PC-3 (cell line): ENCODE measurements at regions not wholly inside any gene's neighbourhood (a gene's known extent, or its start where the extent isn't known, plus 50 kb on each side); places are given as distances from the start of the nearest gene placed in this dataset.
A peak's percentile ranks its signal among the peaks of the same experiment; 100 is the strongest.

Experiments
- ATAC-seq: fragments of 200-7000 bp; cut with Tn5 transposase; 2 replicates; pipeline ENCODE4 v1.9.1; 2020; ENCODE audit warnings: mild to moderate bottlenecking, moderate library complexity
- BruUV-seq: library from RNA; stranded (reverse); fragments of 400-500 nt; replicated peaks from 2 replicates; lab custom pipeline; 2021; lab: Mats Ljungman, UMichigan
- CTCF ChIA-PET: fragments of 300-600 bp; sonication (Branson Sonifier 250); formaldehyde crosslinking; loops from one replicate; lab custom pipeline; 2022; ENCODE audit warnings: antibody characterized with exemption; lab: Charles Lee
- POLR2A ChIA-PET: fragments of 300-600 bp; sonication (Branson Sonifier 250); formaldehyde crosslinking; loops from one replicate; lab custom pipeline; 2022; ENCODE audit warnings: antibody characterized with exemption; ENCODE audit not compliant: unreplicated experiment; lab: Charles Lee
- DNase-seq: peaks from one replicate; pipeline ENCODE4 v3.0.0-alpha.2; 2015
- H2AFZ ChIP-seq: fragments of 300-600 bp; sonication (generic); 2 replicates; pipeline ENCODE4 v1.6.0; 2016; ENCODE audit warnings: antibody characterized with exemption, low read length
- H3F3A ChIP-seq: fragments of 300-600 bp; sonication (generic); one replicate; pipeline ENCODE4 v1.6.0; 2017; ENCODE audit warnings: antibody characterized with exemption, low read length, control low read depth, mild to moderate bottlenecking; ENCODE audit not compliant: unreplicated experiment
- H3K27ac ChIP-seq: fragments of 300-600 bp; sonication (generic); 2 replicates; pipeline ENCODE4 v1.5.1; 2016; ENCODE audit warnings: mild to moderate bottlenecking, low read length
- H3K27me3 ChIP-seq: fragments of 300-600 bp; sonication (generic); 2 replicates; pipeline ENCODE4 v1.6.1; 2016; ENCODE audit warnings: low read length, mixed read lengths
- H3K36me3 ChIP-seq: fragments of 300-600 bp; sonication (generic); 2 replicates; pipeline ENCODE4 v1.6.1; 2016; ENCODE audit warnings: low read depth, mixed run types, low read length, mixed read lengths
- H3K4me1 ChIP-seq: fragments of 300-600 bp; sonication (generic); 2 replicates; pipeline ENCODE4 v1.5.1; 2016; ENCODE audit warnings: low read length; ENCODE audit not compliant: insufficient read depth
- H3K4me2 ChIP-seq: fragments of 300-600 bp; sonication (generic); 2 replicates; pipeline ENCODE4 v1.6.0; 2016; ENCODE audit warnings: low read length
- H3K4me3 ChIP-seq: fragments of 300-600 bp; sonication (generic); 2 replicates; pipeline ENCODE4 v1.5.1; 2016; ENCODE audit warnings: mild to moderate bottlenecking, low read length, mixed read lengths
- H3K79me2 ChIP-seq: fragments of 300-600 bp; sonication (generic); 2 replicates; pipeline ENCODE4 v1.6.1; 2017; ENCODE audit warnings: low read length, mixed read lengths
- H3K9ac ChIP-seq: fragments of 300-600 bp; sonication (generic); 2 replicates; pipeline ENCODE4 v1.6.0; 2016; ENCODE audit warnings: mild to moderate bottlenecking, low read length
- H3K9me2 ChIP-seq: fragments of 300-600 bp; sonication (generic); replicated peaks from 2 replicates; pipeline ENCODE4 v1.6.1; 2016; ENCODE audit warnings: mixed run types, low read length, mixed read lengths
- H3K9me3 ChIP-seq: fragments of 300-600 bp; sonication (generic); 2 replicates; pipeline ENCODE4 v1.6.1; 2016; ENCODE audit warnings: low read length, mixed read lengths
- H4K20me1 ChIP-seq: fragments of 300-600 bp; sonication (generic); 2 replicates; pipeline ENCODE4 v1.6.1; 2016; ENCODE audit warnings: low read length, mixed read lengths
- CTCF ChIP-seq: fragments of 300-600 bp; sonication (generic); conservative IDR thresholded peaks from 2 replicates; pipeline ENCODE4 v1.5.1; 2017; ENCODE audit warnings: antibody characterized with exemption, low read depth, mild to moderate bottlenecking, low read length
- EZH2 ChIP-seq: fragments of 300-600 bp; sonication (generic); IDR thresholded peaks from one replicate; pipeline ENCODE4 v1.6.1; 2017; ENCODE audit warnings: antibody characterized with exemption, mild to moderate bottlenecking, low read length; ENCODE audit not compliant: unreplicated experiment
- EZH2phosphoT487 ChIP-seq: fragments of 300-600 bp; sonication (generic); IDR thresholded peaks from 2 replicates; pipeline ENCODE4 v1.6.1; 2018; ENCODE audit warnings: mild to moderate bottlenecking, antibody characterized with exemption, low read length, borderline replicate concordance
- intact Hi-C: fragments of 100-400 bp; cut with micrococcal nuclease; formaldehyde crosslinking; loops from 2 replicates; pipeline ENCODE4 v1.9.0; 2023

GRCh38 chr4:156190615-156191014 is 236.9 kb upstream of the CTSO start:
- ChIA-PET POLR2A (no interaction called here), CTCF (no interaction called here)
- H3K4me2 ChIP-seq = no peak overlapping the region
- no peaks in the 10 kb centered on the region for H3F3A ChIP-seq
- H3K4me3 ChIP-seq = no peak overlapping the region
- no peaks in the 10 kb centered on the region for H3K79me2 ChIP-seq
- H3K9ac ChIP-seq = no peak overlapping the region
- TF ChIP-seq EZH2phosphoT487 = no peak
- TF ChIP-seq CTCF = no peak
- TF ChIP-seq EZH2 = no peak
- H2AFZ ChIP-seq = no peak overlapping the region
- no TSS peak for BruUV-seq
- no peaks in the 10 kb centered on the region for H3K9me3 ChIP-seq
- intact Hi-C loops = no loop called here
- no peaks in the 10 kb centered on the region for H3K9me2 ChIP-seq
- H3K27me3 ChIP-seq = no peaks in the 10 kb centered on the region
- DNase-seq (peak; percentile 30), ATAC-seq (no peak)
- peaks cover 27% of the 10 kb centered on the region for H3K4me1 ChIP-seq
- no peak overlapping the region for H3K27ac ChIP-seq
- no peaks in the 10 kb centered on the region for H3K36me3 ChIP-seq
- H4K20me1 ChIP-seq = no peaks in the 10 kb centered on the region

GRCh38 chr4:156188596-156188995 is 234.9 kb upstream of the CTSO start:
- Histone ChIP-seq H2AFZ (no peak overlapping the region), H3K4me1 (peaks cover 10% of the 10 kb centered on the region; the same call in 1 of the 2 replicates), H3K4me3 (no peak overlapping the region), H3K9me2 (no peaks in the 10 kb centered on the region), H3K9ac (no peak overlapping the region), H3K36me3 (no peaks in the 10 kb centered on the region), H3K79me2 (no peaks in the 10 kb centered on the region), H4K20me1 (no peaks in the 10 kb centered on the region), H3K4me2 (no peak overlapping the region), H3K9me3 (no peaks in the 10 kb centered on the region), H3K27me3 (no peaks in the 10 kb centered on the region), H3F3A (no peaks in the 10 kb centered on the region), H3K27ac (no peak overlapping the region)
- intact Hi-C loops = no loop called here
- DNase-seq (no peak), ATAC-seq (no peak)
- TF ChIP-seq EZH2phosphoT487 (no peak), CTCF (no peak), EZH2 (no peak)
- CTCF ChIA-PET = no interaction called here
- POLR2A ChIA-PET = no interaction called here
- no TSS peak for BruUV-seq

- BruUV-seq = no TSS peak
- TF ChIP-seq EZH2 (no peak), EZH2phosphoT487 (no peak), CTCF (no peak)
- no peak for ATAC-seq
- no peak for DNase-seq
- Histone ChIP-seq H3K9me2 (no peaks in the 10 kb centered on the region), H2AFZ (no peak overlapping the region), H3F3A (no peaks in the 10 kb centered on the region), H3K4me1 (no peaks in the 10 kb centered on the region; the same call in 1 of the 2 replicates), H3K4me3 (no peak overlapping the region), H3K4me2 (no peak overlapping the region), H3K79me2 (no peaks in the 10 kb centered on the region), H3K27me3 (no peaks in the 10 kb centered on the region), H4K20me1 (no peaks in the 10 kb centered on the region), H3K36me3 (no peaks in the 10 kb centered on the region), H3K9me3 (no peaks in the 10 kb centered on the region), H3K9ac (no peak overlapping the region), H3K27ac (no peak overlapping the region)
- ChIA-PET CTCF (no interaction called here), POLR2A (no interaction called here)
- intact Hi-C loops = no loop called here
These were observed 232.4 kb upstream of the CTSO start for GRCh38 chr4:156186111-156186510.
